ENCODE measurements at regions not wholly inside any gene's neighbourhood (a gene's known extent, or its start where the extent isn't known, plus 50 kb on each side); places are given as distances from the start of the nearest gene placed in this dataset.

DNA sequence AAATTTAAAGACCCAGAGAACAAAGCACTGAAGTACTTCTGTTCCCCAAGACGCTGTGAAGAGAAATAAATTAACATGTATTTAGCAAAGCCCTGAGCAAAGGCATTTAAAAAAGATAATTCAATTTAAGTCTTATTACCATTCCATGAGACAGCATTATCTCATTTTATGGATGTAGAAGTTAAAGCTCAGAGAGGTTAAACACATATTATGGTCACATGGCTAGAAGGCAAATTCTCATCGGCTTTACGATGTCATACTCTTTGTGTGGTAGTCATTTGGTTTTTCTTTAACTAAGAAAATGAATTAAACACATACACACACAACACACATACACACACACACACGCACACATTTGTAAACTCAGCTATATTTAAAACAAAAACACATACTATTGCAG, 262.7 kb downstream of the HS3ST1 start:
- CTCF ChIA-PET, result no interaction called here
- intact Hi-C loops (cut with micrococcal nuclease), result no loop called here
- Mint-ChIP-seq H3K36me3 (ENCODE audit: low read depth) (no peaks in the 10 kb centered on the region), H3K4me3 (no peak overlapping the region), H3K9me3 (no peaks in the 10 kb centered on the region), H3K27ac (no peak overlapping the region), H3K27me3 (ENCODE audit: low read depth) (no peaks in the 10 kb centered on the region), H3K4me1 (ENCODE audit: low read depth) (no peaks in the 10 kb centered on the region)
- DNase-seq, result no peak

DNA sequence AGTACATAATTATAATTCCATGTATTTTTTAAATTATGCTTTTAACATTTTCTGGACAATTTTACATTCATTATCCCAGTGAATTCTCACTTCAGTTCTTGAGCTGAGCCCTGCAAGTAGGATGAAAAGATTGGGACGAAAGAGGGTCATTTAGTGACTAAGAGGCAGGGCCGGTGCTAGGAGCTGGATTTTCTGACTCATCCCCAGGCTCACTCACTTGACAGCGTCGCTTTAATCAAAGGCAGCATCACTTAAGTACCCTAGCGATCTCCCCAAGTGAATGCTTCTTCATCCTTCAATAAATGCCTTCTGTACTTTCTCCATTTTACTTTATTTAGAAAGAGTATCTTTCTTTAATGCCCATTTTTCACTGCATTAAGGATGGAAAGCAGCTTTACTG, 263.6 kb downstream of the HS3ST1 start:
- CTCF ChIA-PET, result no interaction called here
- Mint-ChIP-seq H3K4me1 (ENCODE audit: low read depth) (no peaks in the 10 kb centered on the region), H3K27ac (no peak overlapping the region), H3K36me3 (ENCODE audit: low read depth) (no peaks in the 10 kb centered on the region), H3K27me3 (ENCODE audit: low read depth) (no peaks in the 10 kb centered on the region), H3K9me3 (no peaks in the 10 kb centered on the region), H3K4me3 (no peak overlapping the region)
- intact Hi-C loops (cut with micrococcal nuclease), result no loop called here
- DNase-seq, result no peak

GRCh38 chr4:11160288-11160687, 268.4 kb downstream of the HS3ST1 start:
- Mint-ChIP-seq H3K27ac (no peak overlapping the region), H3K27me3 (ENCODE audit: low read depth) (peaks cover 5% of the 10 kb centered on the region), H3K4me3 (no peak overlapping the region), H3K36me3 (ENCODE audit: low read depth) (no peaks in the 10 kb centered on the region), H3K4me1 (ENCODE audit: low read depth) (peaks cover 7% of the 10 kb centered on the region), H3K9me3 (no peaks in the 10 kb centered on the region)
- CTCF ChIA-PET, result no interaction called here
- DNase-seq, result no peak
- intact Hi-C loops (cut with micrococcal nuclease), result no loop called here

GRCh38 chr4:11158971-11159370, 269.7 kb downstream of the HS3ST1 start:
- CTCF ChIA-PET, result no interaction called here
- peaks cover 10% of the 10 kb centered on the region for H3K4me1 Mint-ChIP-seq (ENCODE audit: low read depth)
- no peak overlapping the region for H3K4me3 Mint-ChIP-seq
- H3K27me3 Mint-ChIP-seq (ENCODE audit: low read depth), result peaks cover 7% of the 10 kb centered on the region
- H3K9me3 Mint-ChIP-seq, result no peaks in the 10 kb centered on the region
- no peaks in the 10 kb centered on the region for H3K36me3 Mint-ChIP-seq (ENCODE audit: low read depth)
- H3K27ac Mint-ChIP-seq, result no peak overlapping the region
- intact Hi-C loops (cut with micrococcal nuclease), result no loop called here
- DNase-seq, result no peak

- Mint-ChIP-seq H3K4me3 (no peak overlapping the region), H3K27ac (no peak overlapping the region), H3K9me3 (no peaks in the 10 kb centered on the region), H3K27me3 (ENCODE audit: low read depth) (peaks cover 18% of the 10 kb centered on the region), H3K4me1 (ENCODE audit: low read depth) (peaks cover 10% of the 10 kb centered on the region), H3K36me3 (ENCODE audit: low read depth) (no peaks in the 10 kb centered on the region)
- CTCF ChIA-PET, result no interaction called here
- intact Hi-C loops (cut with micrococcal nuclease), result no loop called here
- no peak for DNase-seq
Measured at GRCh38 chr4:11155208-11155867, 273.4 kb downstream of the HS3ST1 start.

- Mint-ChIP-seq H3K36me3 (ENCODE audit: low read depth) (no peaks in the 10 kb centered on the region), H3K4me3 (no peak overlapping the region), H3K27me3 (ENCODE audit: low read depth) (peaks cover 25% of the 10 kb centered on the region), H3K4me1 (ENCODE audit: low read depth) (peaks cover 10% of the 10 kb centered on the region), H3K27ac (no peak overlapping the region), H3K9me3 (no peaks in the 10 kb centered on the region)
- CTCF ChIA-PET, result no interaction called here
- intact Hi-C loops (cut with micrococcal nuclease), result no loop called here
- DNase-seq, result no peak
Measured at GRCh38 chr4:11153171-11153750, 275.4 kb downstream of the HS3ST1 start.

- intact Hi-C loops (cut with micrococcal nuclease), result no loop called here
- peaks cover 10% of the 10 kb centered on the region for H3K4me1 Mint-ChIP-seq (ENCODE audit: low read depth)
- peaks cover 22% of the 10 kb centered on the region for H3K27me3 Mint-ChIP-seq (ENCODE audit: low read depth)
- H3K36me3 Mint-ChIP-seq (ENCODE audit: low read depth), result no peaks in the 10 kb centered on the region
- CTCF ChIA-PET, result no interaction called here
- no peaks in the 10 kb centered on the region for H3K9me3 Mint-ChIP-seq
- H3K4me3 Mint-ChIP-seq, result no peak overlapping the region
- H3K27ac Mint-ChIP-seq, result no peak overlapping the region
- no peak for DNase-seq
Measured at GRCh38 chr4:11152684-11153083, 276.0 kb downstream of the HS3ST1 start.

DNA sequence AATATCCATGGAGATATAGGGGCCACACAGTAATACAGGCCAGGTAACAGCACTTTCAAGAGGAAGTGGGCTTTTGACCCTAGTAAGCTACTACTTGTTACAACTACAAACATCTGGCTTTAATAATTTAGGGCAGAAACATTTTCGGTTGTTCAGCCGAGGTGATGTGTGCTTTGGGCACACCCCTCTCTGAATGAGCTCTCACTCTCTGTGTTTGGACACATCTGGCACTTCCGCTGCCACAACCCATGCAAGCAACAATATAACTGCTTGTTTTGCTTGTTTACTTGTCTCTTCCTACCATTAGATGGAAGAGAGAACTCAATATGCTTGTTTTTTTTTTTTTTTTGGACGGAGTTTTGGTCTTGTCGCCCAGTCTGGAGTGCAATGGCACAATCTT, 277.2 kb downstream of the HS3ST1 start:
- H3K4me1 Mint-ChIP-seq (ENCODE audit: low read depth), result peaks cover 10% of the 10 kb centered on the region
- H3K27me3 Mint-ChIP-seq (ENCODE audit: low read depth), result peaks cover 22% of the 10 kb centered on the region
- DNase-seq, result no peak
- intact Hi-C loops (cut with micrococcal nuclease), result no loop called here
- no peaks in the 10 kb centered on the region for H3K9me3 Mint-ChIP-seq
- CTCF ChIA-PET, result no interaction called here
- no peak overlapping the region for H3K27ac Mint-ChIP-seq
- no peak overlapping the region for H3K4me3 Mint-ChIP-seq
- H3K36me3 Mint-ChIP-seq (ENCODE audit: low read depth), result no peaks in the 10 kb centered on the region

DNA sequence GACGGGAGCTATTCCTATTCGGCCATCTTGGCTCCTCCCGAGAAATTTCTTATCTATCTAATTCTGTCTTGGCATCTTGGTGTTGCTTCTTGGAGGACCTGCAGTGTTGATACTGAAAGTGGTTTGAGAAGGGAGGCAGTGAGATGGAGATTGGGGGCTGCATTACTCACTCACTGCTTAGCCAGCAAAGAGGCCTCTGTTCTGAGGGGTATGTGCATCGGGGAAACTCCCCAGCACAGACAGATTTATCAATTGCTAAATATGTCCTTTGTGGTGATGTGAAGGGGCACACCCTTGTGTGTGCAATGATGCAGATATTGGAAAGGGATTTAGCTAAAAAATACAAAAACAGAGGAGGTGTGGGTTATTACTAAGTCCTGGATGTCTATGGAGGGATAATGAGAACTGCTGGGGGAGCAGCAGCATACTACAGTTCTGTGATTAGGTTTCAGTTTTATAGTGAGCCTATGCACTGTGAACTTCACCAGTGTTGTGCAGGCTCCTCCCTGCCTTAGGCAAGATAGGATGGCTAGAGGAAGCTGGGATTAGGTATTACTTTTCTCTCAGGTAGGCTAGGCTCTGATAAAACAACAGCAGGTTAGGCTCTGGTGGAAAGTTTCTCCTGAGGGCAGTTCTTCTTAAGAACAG, 279.0 kb downstream of the HS3ST1 start:
- CTCF ChIA-PET, result no interaction called here
- intact Hi-C loops (cut with micrococcal nuclease), result no loop called here
- no peak overlapping the region for H3K4me3 Mint-ChIP-seq
- no peaks in the 10 kb centered on the region for H3K9me3 Mint-ChIP-seq
- no peak overlapping the region for H3K27ac Mint-ChIP-seq
- peaks cover 17% of the 10 kb centered on the region for H3K27me3 Mint-ChIP-seq (ENCODE audit: low read depth)
- DNase-seq, result no peak
- no peaks in the 10 kb centered on the region for H3K4me1 Mint-ChIP-seq (ENCODE audit: low read depth)
- no peaks in the 10 kb centered on the region for H3K36me3 Mint-ChIP-seq (ENCODE audit: low read depth)

GRCh38 chr4:11139871-11140270, 288.8 kb downstream of the HS3ST1 start:
- DNase-seq, result no peak
- Mint-ChIP-seq H3K4me1 (ENCODE audit: low read depth) (no peaks in the 10 kb centered on the region), H3K27ac (no peak overlapping the region), H3K4me3 (no peak overlapping the region), H3K27me3 (ENCODE audit: low read depth) (no peaks in the 10 kb centered on the region), H3K36me3 (ENCODE audit: low read depth) (no peaks in the 10 kb centered on the region), H3K9me3 (no peaks in the 10 kb centered on the region)
- CTCF ChIA-PET, result no interaction called here
- intact Hi-C loops (cut with micrococcal nuclease), result no loop called here

DNA sequence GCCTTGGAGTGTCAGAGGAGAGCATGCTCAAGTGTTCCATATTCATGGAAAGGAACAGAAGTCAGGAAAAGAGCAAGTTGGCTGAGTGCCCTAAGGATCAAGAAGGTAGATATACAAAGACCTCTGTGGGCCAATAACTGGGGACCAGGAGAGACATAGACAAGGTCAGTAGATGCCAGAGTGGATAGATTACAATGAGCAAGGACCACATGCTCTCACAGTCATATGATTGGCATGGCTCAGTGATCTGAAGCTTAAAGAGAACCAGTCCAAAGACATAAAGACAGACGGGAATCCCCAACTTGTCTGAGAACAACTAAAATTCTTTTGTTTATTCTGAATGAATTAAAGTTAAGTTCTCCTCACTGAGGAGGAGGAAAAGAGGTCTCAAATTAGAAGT, 289.7 kb downstream of the HS3ST1 start:
- CTCF ChIA-PET, result no interaction called here
- no peaks in the 10 kb centered on the region for H3K4me1 Mint-ChIP-seq (ENCODE audit: low read depth)
- H3K27me3 Mint-ChIP-seq (ENCODE audit: low read depth), result no peaks in the 10 kb centered on the region
- intact Hi-C loops (cut with micrococcal nuclease), result no loop called here
- DNase-seq, result no peak
- no peaks in the 10 kb centered on the region for H3K36me3 Mint-ChIP-seq (ENCODE audit: low read depth)
- no peak overlapping the region for H3K4me3 Mint-ChIP-seq
- no peaks in the 10 kb centered on the region for H3K9me3 Mint-ChIP-seq
- H3K27ac Mint-ChIP-seq, result no peak overlapping the region

DNA sequence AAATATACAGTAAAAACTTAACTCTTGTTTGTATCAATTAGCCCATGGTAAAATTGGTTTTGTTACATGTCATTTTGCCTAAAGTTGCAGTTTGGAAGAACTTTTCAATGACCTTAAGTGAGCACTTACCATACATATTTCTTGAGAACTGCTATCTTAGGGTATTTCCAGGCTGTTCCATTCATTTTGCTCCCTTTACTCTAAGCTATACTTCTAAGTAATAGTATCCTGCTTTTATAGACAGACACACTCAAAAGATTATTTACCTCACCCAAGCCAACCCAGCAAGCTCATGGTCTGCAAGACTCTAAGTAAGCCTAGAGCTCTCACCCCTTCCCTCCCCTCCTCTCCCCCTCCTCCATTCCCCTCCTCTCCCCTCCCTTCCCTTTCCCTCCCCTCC, 294.0 kb downstream of the HS3ST1 start:
- peaks cover 6% of the 10 kb centered on the region for H3K9me3 Mint-ChIP-seq
- H3K36me3 Mint-ChIP-seq (ENCODE audit: low read depth), result no peaks in the 10 kb centered on the region
- H3K27me3 Mint-ChIP-seq (ENCODE audit: low read depth), result no peaks in the 10 kb centered on the region
- no peaks in the 10 kb centered on the region for H3K4me1 Mint-ChIP-seq (ENCODE audit: low read depth)
- H3K27ac Mint-ChIP-seq, result no peak overlapping the region
- no peak overlapping the region for H3K4me3 Mint-ChIP-seq
- DNase-seq, result no peak
- CTCF ChIA-PET, result no interaction called here
- intact Hi-C loops (cut with micrococcal nuclease), result no loop called here

DNA sequence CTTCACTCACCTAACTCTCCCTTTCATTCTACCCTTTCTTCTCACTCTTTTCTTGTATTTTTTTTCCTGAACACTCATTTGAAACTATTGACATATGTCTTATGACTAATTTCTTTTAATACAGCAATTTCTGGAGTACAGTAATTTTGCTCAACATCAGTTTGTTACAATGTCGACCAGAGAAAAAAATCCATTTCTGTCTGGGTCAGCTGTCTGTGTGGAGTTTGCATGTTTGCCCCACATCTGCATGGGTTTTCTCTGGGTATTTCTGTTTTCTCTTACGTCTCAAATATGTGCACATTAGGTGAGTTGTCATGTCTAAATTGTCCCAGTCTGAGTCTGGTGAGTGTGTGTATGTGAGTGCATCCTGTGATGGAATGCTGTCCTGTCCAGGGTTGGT, 294.8 kb downstream of the HS3ST1 start:
- H3K27ac Mint-ChIP-seq, result no peak overlapping the region
- H3K4me1 Mint-ChIP-seq (ENCODE audit: low read depth), result no peaks in the 10 kb centered on the region
- H3K36me3 Mint-ChIP-seq (ENCODE audit: low read depth), result no peaks in the 10 kb centered on the region

More for the DNA sequence above, 294.8 kb downstream of the HS3ST1 start:
- H3K9me3 Mint-ChIP-seq, result peaks cover 6% of the 10 kb centered on the region
- no peak overlapping the region for H3K4me3 Mint-ChIP-seq
- CTCF ChIA-PET, result no interaction called here
- no peaks in the 10 kb centered on the region for H3K27me3 Mint-ChIP-seq (ENCODE audit: low read depth)
- intact Hi-C loops (cut with micrococcal nuclease), result no loop called here
- DNase-seq, result no peak
